ENCODE measurements at regions not wholly inside any gene's neighbourhood (a gene's known extent, or its start where the extent isn't known, plus 50 kb on each side); places are given as distances from the start of the nearest gene placed in this dataset.

DNA sequence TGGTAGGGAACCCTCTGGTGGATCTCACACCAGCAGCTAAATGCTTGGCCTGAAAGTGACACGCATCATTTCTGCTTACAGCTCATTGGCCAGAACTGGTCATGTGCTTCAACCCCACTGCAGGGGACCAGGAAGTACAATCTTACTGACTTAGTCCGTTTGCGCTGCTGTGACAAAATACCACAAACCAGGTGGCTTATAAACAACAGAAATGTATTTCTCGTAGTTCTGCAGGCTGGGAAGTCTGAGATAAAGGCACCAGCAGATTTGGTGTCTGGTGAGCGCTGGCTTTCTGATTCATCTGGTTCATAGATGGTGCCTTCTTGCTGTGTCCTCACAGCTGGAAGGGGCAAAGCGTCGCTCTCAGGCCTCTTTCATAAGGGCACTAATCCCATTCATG is 77.4 kb upstream of the SELENOK start:
- Histone ChIP-seq H3K9me3 (ENCODE audit: insufficient read depth in 2 of 2, low read depth in 1 of 2, low read length in 1 of 2) (peaks cover 10 to 18% of the 10 kb centered on the region in 2 experiments; a peak in 3 of 4 replicates), H3K14ac (ENCODE audit: insufficient read length) (no peak overlapping the region), H3K79me2 (ENCODE audit: control insufficient read depth in 1 of 2, insufficient read depth in 2 of 2, low read length in 2 of 2) (no peaks in the 10 kb centered on the region), H3K79me1 (ENCODE audit: low read depth, low read length) (no peaks in the 10 kb centered on the region), H2AFZ (ENCODE audit: low read length) (no peak overlapping the region), H4K5ac (ENCODE audit: insufficient read length, low read depth, low read length) (no peak overlapping the region), H4K8ac (ENCODE audit: extremely low read depth, insufficient read depth, low read length) (no peak overlapping the region; the same call in 1 of the 2 replicates), H2BK12ac (ENCODE audit: low read depth, low read length) (no peak overlapping the region), H3K56ac (replicated peaks; ENCODE audit: insufficient read length, low read depth, low read length) (no peak overlapping the region), H2BK15ac (ENCODE audit: low read length) (no peak overlapping the region), H3K4me2 (ENCODE audit: insufficient read depth in 1 of 2, low read depth in 2 of 2, low read length in 2 of 2) (no peak overlapping the region), H3K4me3 (ENCODE audit: extremely low read depth in 1 of 4, insufficient read depth in 2 of 4, low read depth in 3 of 4, low read length in 4 of 4) (no peak overlapping the region), H4K91ac (replicated peaks; ENCODE audit: insufficient read length, low read length) (no peak overlapping the region), H3K23ac (ENCODE audit: insufficient read length) (no peak overlapping the region), H3K9ac (replicated peaks in 1 of 4; ENCODE audit: extremely low read depth in 1 of 4, low read depth in 3 of 4, low read length in 3 of 4) (no peak overlapping the region), H2AK5ac (ENCODE audit: low read depth, low read length) (no peak overlapping the region), H3K36me3 (ENCODE audit: control insufficient read depth in 2 of 4, insufficient read depth in 4 of 4, low read length in 3 of 4) (peaks cover 0 to 2% (median 0%) of the 10 kb centered on the region in 4 experiments; a peak in 1 of 8 replicates), H3K27me3 (replicated peaks in 1 of 4; ENCODE audit: control insufficient read depth in 3 of 4, extremely low read depth in 1 of 4, insufficient read depth in 3 of 4, low read length in 3 of 4) (no peaks in the 10 kb centered on the region), H3K4me1 (replicated peaks in 1 of 4; ENCODE audit: control insufficient read depth in 3 of 4, insufficient read depth in 4 of 4, low read length in 3 of 4) (no peaks in the 10 kb centered on the region), H2BK20ac (ENCODE audit: low read length) (no peak overlapping the region), H3K18ac (ENCODE audit: extremely low read depth, low read length) (no peak overlapping the region), H2BK120ac (replicated peaks; ENCODE audit: low read depth, low read length) (no peak overlapping the region), H4K20me1 (replicated peaks in 1 of 2; ENCODE audit: control insufficient read depth in 1 of 2, insufficient read depth in 2 of 2, low read length in 2 of 2) (no peaks in the 10 kb centered on the region), H2BK5ac (ENCODE audit: low read depth, low read length) (no peak overlapping the region), H3K23me2 (ENCODE audit: low read depth, low read length) (peaks cover 5% of the 10 kb centered on the region; the same call in 1 of the 2 replicates), H3K4ac (replicated peaks; ENCODE audit: insufficient read length, low read depth, low read length) (no peak overlapping the region), H3K27ac (ENCODE audit: low read depth, low read length) (no peak overlapping the region; the same call in 1 of the 2 replicates)
- ChIA-PET CTCF (ENCODE audit: partially characterized antibody) (interaction anchor here (0.9 to 1.0 kb wide), 2 partner anchors 30 to 189 kb away, joined by 4 read pairs; no protein-coding TSS in a partner anchor), POLR2A (ENCODE audit: partially characterized antibody) (no interaction called here)
- TF ChIP-seq SIRT6 (IDR thresholded peaks at IDR 0.05; ENCODE audit: low read length) (no peak), EGR1 (IDR thresholded peaks at IDR 0.05; ENCODE audit: borderline replicate concordance, low read depth, low read length) (no peak), TCF12 (IDR thresholded peaks at IDR 0.05; ENCODE audit: low read depth, low read length) (no peak), SAP30 (IDR thresholded peaks at IDR 0.05; ENCODE audit: insufficient read depth, insufficient replicate concordance, low read length) (no peak), NANOG (IDR thresholded peaks at IDR 0.05; ENCODE audit: insufficient read depth, low read depth, low read length, poor library complexity, severe bottlenecking) (no peak), CREB1 (IDR thresholded peaks at IDR 0.05) (no peak), CHD2 (IDR thresholded peaks at IDR 0.05; ENCODE audit: low read length) (no peak), MAX (IDR thresholded peaks at IDR 0.05) (no peak), CBX8 (IDR thresholded peaks at IDR 0.05; ENCODE audit: borderline replicate concordance, low read depth, low read length) (no peak), RNF2 (IDR thresholded peaks at IDR 0.05; ENCODE audit: borderline replicate concordance, low read depth, low read length, missing control alignments, poor library complexity, severe bottlenecking) (no peak), SRF (IDR thresholded peaks at IDR 0.05; ENCODE audit: low read depth, low read length) (no peak), TEAD4 (IDR thresholded peaks at IDR 0.05; ENCODE audit: low read depth, low read length) (no peak)
- TF ChIP-seq, protein P1, sequence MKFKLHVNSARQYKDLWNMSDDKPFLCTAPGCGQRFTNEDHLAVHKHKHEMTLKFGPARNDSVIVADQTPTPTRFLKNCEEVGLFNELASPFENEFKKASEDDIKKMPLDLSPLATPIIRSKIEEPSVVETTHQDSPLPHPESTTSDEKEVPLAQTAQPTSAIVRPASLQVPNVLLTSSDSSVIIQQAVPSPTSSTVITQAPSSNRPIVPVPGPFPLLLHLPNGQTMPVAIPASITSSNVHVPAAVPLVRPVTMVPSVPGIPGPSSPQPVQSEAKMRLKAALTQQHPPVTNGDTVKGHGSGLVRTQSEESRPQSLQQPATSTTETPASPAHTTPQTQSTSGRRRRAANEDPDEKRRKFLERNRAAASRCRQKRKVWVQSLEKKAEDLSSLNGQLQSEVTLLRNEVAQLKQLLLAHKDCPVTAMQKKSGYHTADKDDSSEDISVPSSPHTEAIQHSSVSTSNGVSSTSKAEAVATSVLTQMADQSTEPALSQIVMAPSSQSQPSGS (IDR thresholded peaks at IDR 0.05; ENCODE audit: low read length): no peak
- DNase-seq (ENCODE audit: low read depth in 1 of 2, low spot score in 2 of 2) (no peak), FAIRE-seq (no peak)
- WGBS, 2 experiments (ENCODE audit: extremely low coverage in 1 of 2, insufficient coverage in 1 of 2, insufficient read length in 1 of 2, insufficient replicate concordance in 2 of 2, low coverage in 1 of 2, low lambda C conversion rate in 2 of 2, missing lambda C conversion rate in 1 of 2): 93% methylated on average over 7 of the region's 7 CpGs; no CpG with 5 or more reads in 1 of the 2 experiments

All from H1 (cell line).